ENCODE measurements at regions not wholly inside any gene's neighbourhood (a gene's known extent, or its start where the extent isn't known, plus 50 kb on each side); places are given as distances from the start of the nearest gene placed in this dataset.

GRCh38 chr11:96967616-96968015 is 577.8 kb downstream of the JRKL start:
- Histone ChIP-seq H4K91ac (ENCODE audit: insufficient read length, low read depth, low read length) (no peak overlapping the region), H2BK5ac (ENCODE audit: insufficient read length, low read length) (no peak overlapping the region), H4K5ac (ENCODE audit: insufficient read length, low read depth, low read length) (no peak overlapping the region), H3K4me1 (ENCODE audit: insufficient read depth, low read length) (no peaks in the 10 kb centered on the region), H3K27me3 (ENCODE audit: insufficient read depth, low read length) (no peaks in the 10 kb centered on the region), H4K8ac (replicated peaks; ENCODE audit: insufficient read length, low read depth, low read length) (no peak overlapping the region), H3K23ac (ENCODE audit: insufficient read length, low read depth, low read length) (no peak overlapping the region), H2BK120ac (ENCODE audit: low read depth, low read length, poor library complexity, severe bottlenecking) (no peak overlapping the region), H3K79me1 (ENCODE audit: insufficient read depth, low read depth, low read length, poor library complexity, severe bottlenecking) (no peaks in the 10 kb centered on the region), H3K4ac (ENCODE audit: low read depth, low read length) (no peak overlapping the region), H3K79me2 (ENCODE audit: insufficient read depth, low read length) (no peaks in the 10 kb centered on the region), H2BK15ac (ENCODE audit: low read depth, low read length) (no peak overlapping the region), H3K9me3 (ENCODE audit: control insufficient read depth, low read depth, low read length) (no peaks in the 10 kb centered on the region), H3K14ac (ENCODE audit: insufficient read depth, low read length) (no peak overlapping the region), H2AK5ac (ENCODE audit: insufficient read length, low read length) (no peak overlapping the region), H3K18ac (ENCODE audit: insufficient read length, low read depth, low read length) (no peak overlapping the region), H3K56ac (ENCODE audit: insufficient read length, low read depth, low read length) (no peak overlapping the region), H3T11ph (ENCODE audit: low read length) (no peak overlapping the region), H2AFZ (ENCODE audit: low read length) (no peak overlapping the region), H2BK12ac (ENCODE audit: insufficient read length, low read depth, low read length) (no peak overlapping the region), H3K9ac (ENCODE audit: extremely low read depth, insufficient read length, low read length) (no peak overlapping the region), H3K23me2 (ENCODE audit: insufficient read length, low read depth, low read length, poor library complexity, severe bottlenecking) (no peaks in the 10 kb centered on the region), H4K20me1 (ENCODE audit: control insufficient read depth, insufficient read depth, insufficient read length) (no peaks in the 10 kb centered on the region), H2BK20ac (ENCODE audit: low read depth, low read length, poor library complexity, severe bottlenecking) (no peak overlapping the region), H3K4me2 (ENCODE audit: insufficient read depth, insufficient read length, low read length) (no peak overlapping the region), H3K27ac (ENCODE audit: insufficient read length, low read depth, low read length) (no peak overlapping the region)
- no peak overlapping the region for H3K27ac Mint-ChIP-seq
- no peak for DNase-seq
- no peaks in the 10 kb centered on the region for H3K27me3 Mint-ChIP-seq (ENCODE audit: low read depth)
- H3K9me3 Mint-ChIP-seq: no peaks in the 10 kb centered on the region
- no peak for TF ChIP-seq CTCF (conservative IDR thresholded peaks at IDR 0.05)
- WGBS (ENCODE audit: extremely low coverage, insufficient read length, low lambda C conversion rate): no CpG with 5 or more reads among the region's 1 CpG
- peaks cover 3 to 5% of the 10 kb centered on the region in 2 experiments; a peak in 3 of 4 replicates for H3K4me1 Mint-ChIP-seq
- H3K4me3 Mint-ChIP-seq: no peak overlapping the region
- no peaks in the 10 kb centered on the region for H3K36me3 Mint-ChIP-seq (ENCODE audit: insufficient read depth in 1 of 3, low read depth in 3 of 3)
